ENCODE measurements at regions not wholly inside any gene's neighbourhood (a gene's known extent, or its start where the extent isn't known, plus 50 kb on each side); places are given as distances from the start of the nearest gene placed in this dataset.

DNA sequence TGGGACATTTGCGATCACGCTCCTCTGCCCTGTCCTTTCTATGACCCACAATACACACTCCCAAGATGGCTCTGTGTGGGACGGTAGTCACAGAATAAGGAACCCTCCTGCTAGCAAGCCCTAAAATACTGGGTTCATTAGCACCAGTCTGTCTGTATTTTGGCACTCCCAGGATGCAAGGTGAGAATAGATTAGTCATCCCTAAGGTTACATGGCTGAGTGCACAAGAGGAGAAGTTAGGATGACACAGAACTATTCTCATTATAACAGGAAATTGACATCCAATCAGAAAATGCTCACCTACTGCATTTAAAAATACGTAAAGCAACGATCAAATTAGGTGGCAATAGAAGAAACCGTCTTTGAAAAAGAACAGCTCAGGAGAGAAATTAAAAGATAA, 590.2 kb downstream of the EPHA4 start:
- DNase-seq (ENCODE audit: low read depth): no peak

DNA sequence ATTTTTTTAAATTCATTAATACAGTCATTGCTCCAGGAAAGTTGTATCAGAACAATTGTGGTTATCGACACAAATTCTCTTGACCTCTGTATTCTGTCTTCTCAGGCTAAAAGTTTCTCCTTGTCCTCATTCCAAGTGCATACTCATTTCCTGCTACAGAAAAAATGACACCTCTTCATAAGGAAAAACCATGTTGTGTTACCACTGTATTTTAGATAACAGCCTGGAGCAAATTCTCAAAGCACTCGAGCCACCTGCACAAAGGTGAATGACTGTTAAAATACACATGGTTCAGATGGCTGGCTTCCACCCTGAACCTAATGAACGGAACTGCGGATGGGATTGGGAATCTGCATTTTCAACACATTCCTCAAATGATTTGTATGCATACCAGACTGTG, 586.5 kb downstream of the EPHA4 start:
- DNase-seq (ENCODE audit: low read depth): no peak

GRCh38 chr2:220987839-220988238, 584.3 kb downstream of the EPHA4 start:
- no peak for DNase-seq (ENCODE audit: low read depth)

GRCh38 chr2:220991972-220992371, 580.1 kb downstream of the EPHA4 start:
- DNase-seq (ENCODE audit: low read depth): no peak

DNA sequence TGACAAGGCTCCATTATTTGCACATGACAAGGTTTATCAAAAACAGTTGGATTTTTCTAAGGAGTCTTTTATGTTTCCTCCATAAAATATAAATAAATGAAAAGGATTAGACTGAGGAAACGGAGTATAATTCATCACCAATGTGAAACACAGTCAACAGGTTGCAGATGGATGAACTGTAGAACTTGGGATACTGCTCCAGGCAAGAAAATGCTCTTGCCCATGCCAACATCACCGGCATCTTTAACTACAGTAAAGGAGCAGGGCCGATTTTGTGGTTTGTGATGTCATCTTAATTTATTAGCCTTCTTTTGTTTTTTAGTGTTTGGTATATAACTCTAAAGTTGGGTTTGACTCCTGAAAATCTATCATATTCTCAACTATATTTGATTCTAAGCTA, 577.3 kb downstream of the EPHA4 start:
- no peak for DNase-seq (ENCODE audit: low read depth)

GRCh38 chr2:220995581-220995980, 576.5 kb downstream of the EPHA4 start:
- DNase-seq (ENCODE audit: low read depth): no peak

DNA sequence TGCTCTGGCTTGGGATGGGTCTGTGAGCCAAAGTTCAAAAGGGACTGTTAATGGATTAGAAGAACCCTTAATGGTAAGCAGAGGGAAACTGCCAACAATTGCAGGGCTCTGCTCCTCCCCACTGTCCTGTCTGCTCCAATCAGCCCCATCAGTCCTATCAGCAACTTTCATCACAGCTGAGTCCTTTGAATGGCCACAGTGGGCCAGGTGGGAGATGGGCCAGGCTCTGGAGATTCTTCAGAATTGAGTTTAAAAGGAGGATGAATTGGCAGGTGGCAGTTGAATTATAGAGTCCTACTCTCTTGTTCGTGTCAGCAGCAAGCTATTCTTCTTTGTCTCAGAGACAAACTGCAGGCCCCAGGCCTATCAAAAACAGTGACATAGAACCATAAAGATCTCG, 573.9 kb downstream of the EPHA4 start:
- no peak for DNase-seq (ENCODE audit: low read depth)

DNA sequence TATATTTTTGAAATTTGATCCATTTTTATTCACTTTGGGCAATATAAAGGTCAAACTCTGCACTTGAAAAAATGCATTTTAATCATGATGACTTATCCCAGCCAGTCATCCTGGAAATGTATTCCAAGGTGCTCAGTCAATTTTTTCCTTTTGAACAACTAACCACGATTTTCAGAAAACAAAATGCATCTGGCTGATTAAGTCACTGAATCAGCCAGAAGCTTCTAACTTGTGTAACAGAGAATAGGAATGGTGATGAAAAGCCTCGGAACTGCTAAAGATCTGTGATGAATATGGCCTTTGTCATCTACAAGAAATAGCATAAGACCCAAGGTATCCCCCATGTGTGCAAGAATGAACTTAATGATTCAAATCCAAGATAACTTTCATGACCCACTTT, 572.7 kb downstream of the EPHA4 start:
- no peak for DNase-seq (ENCODE audit: low read depth)

DNA sequence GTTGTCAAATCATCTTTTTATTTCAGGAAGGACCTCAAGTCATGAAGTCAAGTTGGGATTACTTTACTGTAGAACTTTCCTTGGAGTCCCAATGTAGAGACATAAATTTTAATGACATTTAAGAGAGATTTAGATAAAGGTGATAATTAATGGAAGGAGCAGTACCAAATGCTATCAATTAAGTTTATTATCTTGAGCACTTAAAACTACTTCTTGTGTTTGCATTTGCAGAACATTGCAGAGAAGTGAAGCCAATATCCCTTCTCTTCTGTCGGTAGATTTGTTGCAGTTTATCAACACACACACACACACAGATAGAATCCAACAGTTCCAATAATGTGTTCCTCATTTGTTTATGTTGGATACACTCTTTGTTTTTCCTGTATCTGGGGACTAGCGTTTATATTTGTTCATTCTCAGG, 570.7 kb downstream of the EPHA4 start:
- no peak for DNase-seq (ENCODE audit: low read depth)

- no peak for DNase-seq (ENCODE audit: low read depth)
Observed at GRCh38 chr2:221002101-221002685, 569.9 kb downstream of the EPHA4 start.

- no peak for DNase-seq (ENCODE audit: low read depth)
Observed at GRCh38 chr2:221005338-221005737, 566.8 kb downstream of the EPHA4 start.

DNA sequence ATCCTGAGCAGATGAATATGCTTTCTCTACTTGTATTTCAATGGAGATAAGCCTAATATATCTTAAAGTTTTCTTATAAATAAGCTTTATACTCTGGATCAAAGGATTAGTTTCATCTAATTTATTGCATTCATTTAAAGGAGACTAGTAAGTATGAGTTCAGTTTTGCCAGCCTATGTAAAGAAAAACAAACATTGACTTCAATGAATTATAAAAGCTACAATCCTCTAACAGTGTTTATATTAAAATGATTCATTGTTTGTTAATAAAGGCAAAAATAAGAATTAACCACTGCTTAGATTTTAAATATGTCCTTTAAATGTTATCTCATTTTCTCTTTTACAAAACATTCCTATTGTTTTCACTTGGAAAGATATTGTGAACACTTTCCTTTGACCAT, 566.0 kb downstream of the EPHA4 start:
- no peak for DNase-seq (ENCODE audit: low read depth)

DNA sequence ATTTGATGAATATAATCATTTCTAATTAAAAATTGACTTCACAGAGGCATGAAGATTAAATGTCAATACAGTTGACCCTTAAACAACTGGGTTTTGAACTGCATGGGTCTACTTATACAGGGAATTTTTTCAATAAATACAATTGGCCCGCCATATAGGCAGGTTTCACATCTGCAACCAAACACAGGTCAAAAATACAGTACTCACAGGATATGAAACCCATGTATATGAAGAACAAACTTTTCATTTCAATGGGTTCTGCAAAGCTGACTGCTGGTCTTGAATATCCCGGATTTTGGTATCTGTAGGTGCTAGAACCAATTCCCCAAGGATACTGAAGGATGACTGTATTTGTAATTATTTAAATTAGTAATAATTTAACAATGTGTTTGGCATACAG, 555.6 kb downstream of the EPHA4 start:
- DNase-seq (ENCODE audit: low read depth): no peak

- no peak for DNase-seq (ENCODE audit: low read depth)
Observed at GRCh38 chr2:221018262-221018661, 553.8 kb downstream of the EPHA4 start.

- DNase-seq (ENCODE audit: low read depth): no peak
Observed at GRCh38 chr2:221019668-221020067, 552.4 kb downstream of the EPHA4 start.

DNA sequence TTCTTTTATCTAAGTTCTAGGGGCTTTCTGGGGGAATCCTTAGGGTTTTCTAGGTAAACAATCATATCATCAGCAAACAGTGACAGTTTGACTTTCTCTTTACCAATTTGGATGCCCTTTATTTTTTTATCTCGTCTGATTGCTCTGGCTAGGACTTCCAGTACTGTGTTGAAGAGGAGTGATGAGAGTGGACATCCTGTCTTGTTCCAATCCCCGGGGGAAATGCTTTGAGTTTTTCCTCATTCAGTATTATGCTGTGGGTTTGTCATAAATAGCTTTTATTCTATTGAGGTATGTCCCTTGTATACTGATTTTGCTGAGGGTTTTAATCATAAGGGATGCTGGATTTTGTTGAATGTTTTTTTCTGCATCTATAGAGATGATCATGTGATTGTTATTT, 549.5 kb downstream of the EPHA4 start:
- DNase-seq (ENCODE audit: low read depth): no peak

- no peak for DNase-seq (ENCODE audit: low read depth)
Observed at GRCh38 chr2:221025398-221025797, 546.7 kb downstream of the EPHA4 start.

GRCh38 chr2:221034026-221034701, 537.9 kb downstream of the EPHA4 start:
- no peak for DNase-seq (ENCODE audit: low read depth)

- DNase-seq (ENCODE audit: low read depth): no peak
Observed at GRCh38 chr2:221034973-221035372, 537.1 kb downstream of the EPHA4 start.

GRCh38 chr2:221042926-221043325, 529.2 kb downstream of the EPHA4 start:
- DNase-seq (ENCODE audit: low read depth): no peak

GRCh38 chr2:221044781-221045180, 527.3 kb downstream of the EPHA4 start:
- no peak for DNase-seq (ENCODE audit: low read depth)

- no peak for DNase-seq (ENCODE audit: low read depth)
Observed at GRCh38 chr2:221050020-221050795, 521.9 kb downstream of the EPHA4 start.

GRCh38 chr2:221051162-221051561, 520.9 kb downstream of the EPHA4 start:
- no peak for DNase-seq (ENCODE audit: low read depth)

Measured in stimulated activated CD8-positive, alpha-beta memory T cell treated with anti-CD3 and anti-CD28 coated beads, Interleukin-12 subunit alpha, Interleukin-12 subunit beta, amount 100 ng/mL, for 1 hour (primary cell).